H9 (cell line): ENCODE measurements at regions not wholly inside any gene's neighbourhood (a gene's known extent, or its start where the extent isn't known, plus 50 kb on each side); places are given as distances from the start of the nearest gene placed in this dataset.

Source experiments
- DNase-seq: peaks from one replicate; pipeline ENCODE4 v3.0.0-alpha.2; 2017
- H2AFZ ChIP-seq: one replicate; pipeline ENCODE4 v1.6.1; 2013; ENCODE audit warnings: mild to moderate bottlenecking, low read length, control low read depth, moderate library complexity
- H2AK5ac ChIP-seq: 2 replicates; pipeline ENCODE4 v1.6.1; 2013; ENCODE audit warnings: low read length, control low read depth, mixed read lengths; ENCODE audit not compliant: insufficient read length
- H2BK120ac ChIP-seq: one replicate; pipeline ENCODE4 v1.6.1; 2013; ENCODE audit warnings: low read depth, mild to moderate bottlenecking, low read length, control low read depth, inconsistent platforms; ENCODE audit not compliant: poor library complexity, severe bottlenecking
- H2BK12ac ChIP-seq: 2 replicates; pipeline ENCODE4 v1.6.1; 2013; ENCODE audit warnings: low read length, control low read depth, mixed read lengths, low read depth; ENCODE audit not compliant: insufficient read length
- H2BK15ac ChIP-seq: 2 replicates; pipeline ENCODE4 v1.6.1; 2013; ENCODE audit warnings: low read depth, low read length, control low read depth
- H2BK20ac ChIP-seq: one replicate; pipeline ENCODE4 v1.6.1; 2013; ENCODE audit warnings: low read depth, mild to moderate bottlenecking, low read length, control low read depth, inconsistent platforms; ENCODE audit not compliant: poor library complexity, severe bottlenecking
- H2BK5ac ChIP-seq: 2 replicates; pipeline ENCODE4 v1.6.1; 2013; ENCODE audit warnings: low read length, control low read depth, mixed read lengths; ENCODE audit not compliant: insufficient read length
- H3K14ac ChIP-seq: 2 replicates; pipeline ENCODE4 v1.6.1; 2013; ENCODE audit warnings: low read length, control low read depth; ENCODE audit not compliant: insufficient read depth
- H3K18ac ChIP-seq: 2 replicates; pipeline ENCODE4 v1.6.1; 2013; ENCODE audit warnings: low read depth, mild to moderate bottlenecking, mixed read lengths, low read length, control low read depth; ENCODE audit not compliant: insufficient read length
- H3K23ac ChIP-seq: 2 replicates; pipeline ENCODE4 v1.6.1; 2013; ENCODE audit warnings: low read length, control low read depth, mixed read lengths, low read depth; ENCODE audit not compliant: insufficient read length
- H3K23me2 ChIP-seq: 2 replicates; pipeline ENCODE4 v1.6.1; 2013; ENCODE audit warnings: low read depth, mild to moderate bottlenecking, mixed read lengths, low read length, control low read depth; ENCODE audit not compliant: insufficient read length, poor library complexity, severe bottlenecking
- H3K27ac ChIP-seq: 2 replicates; pipeline ENCODE4 v1.5.1; 2013; ENCODE audit warnings: low read length, control low read depth, mixed read lengths, low read depth; ENCODE audit not compliant: insufficient read length
- H3K27me3 ChIP-seq: 2 replicates; pipeline ENCODE4 v1.6.1; 2013; ENCODE audit warnings: low read length, control low read depth, inconsistent platforms; ENCODE audit not compliant: insufficient read depth
- H3K4ac ChIP-seq: 2 replicates; pipeline ENCODE4 v1.6.1; 2013; ENCODE audit warnings: low read depth, mild to moderate bottlenecking, control low read depth, inconsistent platforms, low read length, moderate library complexity
- H3K4me1 ChIP-seq: 2 replicates; pipeline ENCODE4 v1.6.1; 2013; ENCODE audit warnings: low read length, control low read depth, inconsistent platforms; ENCODE audit not compliant: insufficient read depth
- H3K4me2 ChIP-seq: 2 replicates; pipeline ENCODE4 v1.6.1; 2013; ENCODE audit warnings: low read length, control low read depth, mixed read lengths; ENCODE audit not compliant: insufficient read length, insufficient read depth
- H3K56ac ChIP-seq: 2 replicates; pipeline ENCODE4 v1.6.1; 2013; ENCODE audit warnings: low read depth, mild to moderate bottlenecking, mixed read lengths, low read length, control low read depth; ENCODE audit not compliant: insufficient read length
- H3K79me1 ChIP-seq: 2 replicates; pipeline ENCODE4 v1.6.1; 2013; ENCODE audit warnings: low read depth, mild to moderate bottlenecking, moderate library complexity, low read length, control low read depth, inconsistent platforms; ENCODE audit not compliant: insufficient read depth, poor library complexity, severe bottlenecking
- H3K79me2 ChIP-seq: 2 replicates; pipeline ENCODE4 v1.6.1; 2013; ENCODE audit warnings: low read length, control low read depth, inconsistent platforms; ENCODE audit not compliant: insufficient read depth
- H3K9ac ChIP-seq: 2 replicates; pipeline ENCODE4 v1.6.1; 2013; ENCODE audit warnings: low read length, control low read depth, mixed read lengths; ENCODE audit not compliant: insufficient read length; ENCODE audit errors: extremely low read depth
- H3K9me3 ChIP-seq: one replicate; pipeline ENCODE4 v1.6.1; 2013; ENCODE audit warnings: low read depth, low read length, inconsistent platforms; ENCODE audit not compliant: control insufficient read depth
- H3T11ph ChIP-seq: one replicate; pipeline ENCODE4 v1.6.1; 2013; ENCODE audit warnings: mild to moderate bottlenecking, low read length, control low read depth, inconsistent platforms
- H4K20me1 ChIP-seq: one replicate; pipeline ENCODE4 v1.6.1; 2013; ENCODE audit not compliant: control insufficient read depth, insufficient read length, insufficient read depth
- H4K5ac ChIP-seq: 2 replicates; pipeline ENCODE4 v1.6.1; 2013; ENCODE audit warnings: low read depth, mild to moderate bottlenecking, mixed read lengths, low read length, control low read depth; ENCODE audit not compliant: insufficient read length
- H4K8ac ChIP-seq: replicated peaks from 2 replicates; pipeline ENCODE4 v1.6.1; 2013; ENCODE audit warnings: low read length, control low read depth, mixed read lengths, low read depth; ENCODE audit not compliant: insufficient read length
- H4K91ac ChIP-seq: 2 replicates; pipeline ENCODE4 v1.6.1; 2013; ENCODE audit warnings: low read depth, mild to moderate bottlenecking, moderate library complexity, mixed read lengths, low read length, control low read depth; ENCODE audit not compliant: insufficient read length
- H3K27ac Mint-ChIP-seq, 3 experiments: 2 replicates in 2 of 3; 3 replicates in 1 of 3; pipeline ENCODE4 v1.8.0; 2020 to 2021; ENCODE audit warnings: mixed read lengths in 3 of 3, mild to moderate bottlenecking in 1 of 3, moderate library complexity in 1 of 3
- H3K27me3 Mint-ChIP-seq: 2 replicates; pipeline ENCODE4 v1.8.0; 2021; ENCODE audit warnings: low read depth, mild to moderate bottlenecking, moderate library complexity, mixed read lengths
- H3K36me3 Mint-ChIP-seq, 3 experiments: 2 replicates in 2 of 3; 3 replicates in 1 of 3; pipeline ENCODE4 v1.8.0; 2020 to 2021; ENCODE audit warnings: low read depth in 3 of 3, mixed read lengths in 3 of 3; ENCODE audit not compliant: insufficient read depth in 1 of 3
- H3K4me1 Mint-ChIP-seq, 2 experiments: 2 replicates each; pipeline ENCODE4 v1.8.0; 2020; ENCODE audit warnings: mixed read lengths in 2 of 2
- H3K4me3 Mint-ChIP-seq, 2 experiments: 2 replicates in 1 of 2; 3 replicates in 1 of 2; pipeline ENCODE4 v1.8.0; 2020 to 2021; ENCODE audit warnings: mild to moderate bottlenecking in 2 of 2, mixed read lengths in 2 of 2, moderate library complexity in 1 of 2
- H3K9me3 Mint-ChIP-seq, 2 experiments: 2 replicates in 1 of 2; 3 replicates in 1 of 2; pipeline ENCODE4 v1.8.0; 2020; ENCODE audit warnings: mild to moderate bottlenecking in 2 of 2, mixed read lengths in 2 of 2, moderate library complexity in 1 of 2
- WGBS: extraction: QIAGEN DNeasy Blood & Tissue Kit; methylation state at CpG from one replicate; pipeline ENCODE4 v1.1.7; 2013; ENCODE audit warnings: missing lambda C conversion rate, low lambda C conversion rate, mixed read lengths; ENCODE audit not compliant: insufficient read length; ENCODE audit errors: extremely low coverage; 5-methylcytosine and 5-hydroxymethylcytosine counted together
- TF ChIP-seq, protein P1 (sequence below): fragments of 200-600 bp; sonication (generic); conservative IDR thresholded peaks from 3 replicates; pipeline ENCODE4 v1.8.0; 2021; ENCODE audit warnings: antibody characterized with exemption, mild to moderate bottlenecking

GRCh38 chr5:120150770-120151169, 313.3 kb upstream of the PRR16 start:
- H4K20me1 ChIP-seq, result no peaks in the 10 kb centered on the region
- H3K14ac ChIP-seq, result no peak overlapping the region
- H3K4me1 ChIP-seq, result no peaks in the 10 kb centered on the region
- Mint-ChIP-seq H3K36me3 (peaks cover 5 to 15% (median 7%) of the 10 kb centered on the region in 3 experiments; a peak in 6 of 7 replicates), H3K4me3 (no peak overlapping the region), H3K27ac (no peak overlapping the region), H3K27me3 (no peaks in the 10 kb centered on the region; the same call in 1 of the 2 replicates), H3K9me3 (peaks cover 11 to 14% of the 10 kb centered on the region in 2 experiments), H3K4me1 (peaks cover 10% of the 10 kb centered on the region in 2 experiments; a peak in 3 of 4 replicates)
- H3T11ph ChIP-seq, result no peak overlapping the region
- no peak overlapping the region for H3K4ac ChIP-seq
- H3K79me2 ChIP-seq, result no peaks in the 10 kb centered on the region
- no peak overlapping the region for H3K18ac ChIP-seq
- no peak overlapping the region for H3K56ac ChIP-seq
- H3K23ac ChIP-seq, result no peak overlapping the region
- no peak for DNase-seq
- no peak overlapping the region for H2BK15ac ChIP-seq
- no peak overlapping the region for H4K91ac ChIP-seq
- no peaks in the 10 kb centered on the region for H3K27me3 ChIP-seq
- no peak overlapping the region for H2AFZ ChIP-seq
- no peak overlapping the region for H2AK5ac ChIP-seq
- no peak overlapping the region for H2BK5ac ChIP-seq
- WGBS, result no CpG with 5 or more reads among the region's 2 CpGs
- H2BK20ac ChIP-seq, result no peak overlapping the region
- H4K5ac ChIP-seq, result no peak overlapping the region
- no peak overlapping the region for H2BK120ac ChIP-seq
- H3K23me2 ChIP-seq, result no peaks in the 10 kb centered on the region
- H2BK12ac ChIP-seq, result no peak overlapping the region
- no peak overlapping the region for H3K27ac ChIP-seq
- H3K79me1 ChIP-seq, result no peaks in the 10 kb centered on the region
- H3K4me2 ChIP-seq, result no peak overlapping the region
- no peaks in the 10 kb centered on the region for H3K9me3 ChIP-seq
- TF ChIP-seq, protein P1, sequence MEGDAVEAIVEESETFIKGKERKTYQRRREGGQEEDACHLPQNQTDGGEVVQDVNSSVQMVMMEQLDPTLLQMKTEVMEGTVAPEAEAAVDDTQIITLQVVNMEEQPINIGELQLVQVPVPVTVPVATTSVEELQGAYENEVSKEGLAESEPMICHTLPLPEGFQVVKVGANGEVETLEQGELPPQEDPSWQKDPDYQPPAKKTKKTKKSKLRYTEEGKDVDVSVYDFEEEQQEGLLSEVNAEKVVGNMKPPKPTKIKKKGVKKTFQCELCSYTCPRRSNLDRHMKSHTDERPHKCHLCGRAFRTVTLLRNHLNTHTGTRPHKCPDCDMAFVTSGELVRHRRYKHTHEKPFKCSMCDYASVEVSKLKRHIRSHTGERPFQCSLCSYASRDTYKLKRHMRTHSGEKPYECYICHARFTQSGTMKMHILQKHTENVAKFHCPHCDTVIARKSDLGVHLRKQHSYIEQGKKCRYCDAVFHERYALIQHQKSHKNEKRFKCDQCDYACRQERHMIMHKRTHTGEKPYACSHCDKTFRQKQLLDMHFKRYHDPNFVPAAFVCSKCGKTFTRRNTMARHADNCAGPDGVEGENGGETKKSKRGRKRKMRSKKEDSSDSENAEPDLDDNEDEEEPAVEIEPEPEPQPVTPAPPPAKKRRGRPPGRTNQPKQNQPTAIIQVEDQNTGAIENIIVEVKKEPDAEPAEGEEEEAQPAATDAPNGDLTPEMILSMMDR, result no peak
- H4K8ac ChIP-seq, result no peak overlapping the region
- H3K9ac ChIP-seq, result no peak overlapping the region
